GM13977 (cell line): ENCODE measurements at regions not wholly inside any gene's neighbourhood (a gene's known extent, or its start where the extent isn't known, plus 50 kb on each side); places are given as distances from the start of the nearest gene placed in this dataset.

Experiments
- DNase-seq: peaks from one replicate; pipeline ENCODE4 v3.0.0; 2012; ENCODE audit warnings: low spot score
- CTCF ChIP-seq: IDR thresholded peaks from 2 replicates; pipeline ENCODE4 v1.5.1; 2012; ENCODE audit warnings: mild to moderate bottlenecking, control low read depth; ENCODE audit not compliant: insufficient read depth; ENCODE audit errors: extremely low read depth, missing control alignments
- in situ Hi-C: fragments of 300-500 bp; cut with MboI; formaldehyde crosslinking; loops from one replicate; pipeline ENCODE4 v1.12.0; 2022; ENCODE audit warnings: low sequenced_read_pairs, low pct_unique_long_range_greater_than_20kb, mixed read lengths, inconsistent platforms; ENCODE audit not compliant: unreplicated experiment

GRCh38 chr22:49427341-49427740, 400.3 kb downstream of the BRD1 start:
- DNase-seq: no peak
- in situ Hi-C loops: no loop called here
- no peak for TF ChIP-seq CTCF

GRCh38 chr22:49426618-49427266, 400.9 kb downstream of the BRD1 start:
- no peak for TF ChIP-seq CTCF
- no peak for DNase-seq
- in situ Hi-C loops: no loop called here

GRCh38 chr22:49426098-49426497, 401.6 kb downstream of the BRD1 start:
- no peak for DNase-seq
- in situ Hi-C loops: no loop called here
- no peak for TF ChIP-seq CTCF

GRCh38 chr22:49425356-49425755, 402.3 kb downstream of the BRD1 start:
- no peak for TF ChIP-seq CTCF
- DNase-seq: no peak
- in situ Hi-C loops: no loop called here

GRCh38 chr22:49424893-49425270, 402.8 kb downstream of the BRD1 start:
- DNase-seq: no peak
- in situ Hi-C loops: no loop called here
- no peak for TF ChIP-seq CTCF

- in situ Hi-C loops: no loop called here
- no peak for DNase-seq
- no peak for TF ChIP-seq CTCF
Measured at GRCh38 chr22:49423125-49423650, 404.5 kb downstream of the BRD1 start.
